ENCODE measurements at regions not wholly inside any gene's neighbourhood (a gene's known extent, or its start where the extent isn't known, plus 50 kb on each side); places are given as distances from the start of the nearest gene placed in this dataset.
"Not testable (repeated sequence)": the region's sequence is repeated elsewhere in the genome, so short reads cannot be mapped to it uniquely, and the experiment has no call there.

GRCh38 chr2:137912371-137912770 is 51.9 kb upstream of the HNMT start:
- WGBS, 2 donors: 87 to 89% methylated on average over 2 of the region's 2 CpGs
- ATAC-seq (ENCODE audit: low FRiP score) (no peak), DNase-seq (no peak)
- no peaks in the 10 kb centered on the region for H3K4me1 ChIP-seq (ENCODE audit: control insufficient read depth in 1 of 2, insufficient read depth in 2 of 2, low read length in 2 of 2)
- no peaks in the 10 kb centered on the region for H3K27me3 ChIP-seq (ENCODE audit: control insufficient read depth in 1 of 2, insufficient read depth in 2 of 2, low read length in 1 of 2)
- no peak overlapping the region for H3K4me3 ChIP-seq (ENCODE audit: low read length in 2 of 2)
- no peaks in the 10 kb centered on the region for H3K9me3 ChIP-seq (ENCODE audit: control insufficient read depth, low read length)
- H3K27ac ChIP-seq (ENCODE audit: low read depth in 1 of 2, low read length in 2 of 2): no peak overlapping the region
- intact Hi-C loops (cut with DNase I): loop anchor here (5.0 kb wide), 2 partner anchors 875 to 915 kb away; no protein-coding TSS in a partner anchor
- H3K36me3 ChIP-seq (ENCODE audit: control insufficient read depth in 1 of 2, insufficient read depth in 2 of 2, low read length in 1 of 2): no peaks in the 10 kb centered on the region

DNA sequence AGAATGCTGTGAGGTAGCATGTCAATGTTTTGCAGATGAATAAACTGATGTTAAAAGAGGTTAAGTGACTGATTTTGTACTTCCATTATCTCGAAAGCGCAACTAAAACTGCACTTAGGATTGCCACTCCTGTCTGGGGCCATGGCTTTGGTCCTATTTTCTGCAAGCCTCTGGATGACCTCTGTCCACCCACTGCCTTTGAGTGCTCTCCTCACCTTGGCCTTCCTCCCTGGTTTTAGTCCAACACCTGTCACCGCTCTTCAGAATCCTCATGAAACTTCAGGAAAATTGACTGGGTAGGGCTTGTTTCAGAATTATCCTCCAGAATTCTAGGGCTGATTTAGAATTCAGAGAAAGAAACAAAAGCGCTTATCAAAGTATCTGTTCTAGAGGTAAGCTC is 51.1 kb upstream of the HNMT start:
- ATAC-seq (ENCODE audit: low FRiP score) (no peak), DNase-seq (no peak)
- no peaks in the 10 kb centered on the region for H3K4me1 ChIP-seq (ENCODE audit: control insufficient read depth in 1 of 2, insufficient read depth in 2 of 2, low read length in 2 of 2)
- no peaks in the 10 kb centered on the region for H3K9me3 ChIP-seq (ENCODE audit: control insufficient read depth, low read length)
- no peak overlapping the region for H3K4me3 ChIP-seq (ENCODE audit: low read length in 2 of 2)
- intact Hi-C loops (cut with DNase I): loop anchor here (5.0 kb wide), 2 partner anchors 874 to 914 kb away; no protein-coding TSS in a partner anchor
- WGBS, 2 donors: 96 to 97% methylated on average over 4 of the region's 4 CpGs
- no peaks in the 10 kb centered on the region for H3K27me3 ChIP-seq (ENCODE audit: control insufficient read depth in 1 of 2, insufficient read depth in 2 of 2, low read length in 1 of 2)
- no peaks in the 10 kb centered on the region for H3K36me3 ChIP-seq (ENCODE audit: control insufficient read depth in 1 of 2, insufficient read depth in 2 of 2, low read length in 1 of 2)
- no peak overlapping the region for H3K27ac ChIP-seq (ENCODE audit: low read depth in 1 of 2, low read length in 2 of 2)

DNA sequence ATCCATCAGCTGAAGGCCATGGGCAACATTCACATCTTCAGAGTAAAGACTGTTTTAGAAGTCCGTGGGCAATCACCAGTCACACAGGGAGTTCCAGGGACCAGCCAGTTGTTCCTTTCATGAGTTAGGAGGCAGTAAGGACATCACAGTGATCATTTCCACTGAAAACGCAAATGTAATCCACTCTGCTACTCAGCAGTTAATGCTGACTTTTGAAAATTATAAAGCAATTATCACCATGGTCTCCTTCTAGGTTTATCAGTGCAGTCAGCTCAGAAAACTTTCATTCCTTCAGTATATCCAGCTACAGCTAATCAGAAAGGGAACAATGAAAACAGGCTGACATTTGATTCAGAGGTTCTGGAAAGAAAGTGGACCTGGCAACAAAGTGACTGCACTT is 50.6 kb upstream of the HNMT start:
- not testable (repeated sequence) for H3K9me3 ChIP-seq (ENCODE audit: control insufficient read depth, low read length); H3K4me3 ChIP-seq (ENCODE audit: low read length in 2 of 2); H3K27ac ChIP-seq (ENCODE audit: low read depth in 1 of 2, low read length in 2 of 2); ATAC-seq (ENCODE audit: low FRiP score); H3K27me3 ChIP-seq (ENCODE audit: control insufficient read depth in 1 of 2, insufficient read depth in 2 of 2, low read length in 1 of 2); H3K4me1 ChIP-seq (ENCODE audit: control insufficient read depth in 1 of 2, insufficient read depth in 2 of 2, low read length in 2 of 2); DNase-seq; H3K36me3 ChIP-seq (ENCODE audit: control insufficient read depth in 1 of 2, insufficient read depth in 2 of 2, low read length in 1 of 2)
- WGBS, 2 donors: 86 to 94% methylated on average over 2 of the region's 2 CpGs
- intact Hi-C loops (cut with DNase I): loop anchor here (5.0 kb wide), 2 partner anchors 874 to 914 kb away; no protein-coding TSS in a partner anchor

All from aorta (tissue), 5 donors.